Colonic mucosa (tissue), 4 donors: ENCODE measurements at regions not wholly inside any gene's neighbourhood (a gene's known extent, or its start where the extent isn't known, plus 50 kb on each side); places are given as distances from the start of the nearest gene placed in this dataset.
"Not testable (repeated sequence)": the region's sequence is repeated elsewhere in the genome, so short reads cannot be mapped to it uniquely, and the experiment has no call there.

Experiments
- DNase-seq: peaks from one replicate; pipeline ENCODE4 v3.0.0-alpha.2; 2020
- H3K27ac ChIP-seq: fragments of 200-600 bp; one replicate; pipeline ENCODE4 v1.8.0; 2021
- H3K27me3 ChIP-seq: fragments of 200-600 bp; one replicate; pipeline ENCODE4 v1.8.0; 2021
- H3K36me3 ChIP-seq: fragments of 200-600 bp; one replicate; pipeline ENCODE4 v1.8.0; 2021
- H3K4me1 ChIP-seq: fragments of 200-600 bp; one replicate; pipeline ENCODE4 v1.8.0; 2021; ENCODE audit warnings: mild to moderate bottlenecking
- H3K4me3 ChIP-seq: fragments of 200-600 bp; one replicate; pipeline ENCODE4 v1.8.0; 2021
- H3K9ac ChIP-seq, 2 donors: one replicate each; pipeline ENCODE4 v1.7.0; 2013; ENCODE audit warnings: control low read depth in 2 of 2, low read depth in 2 of 2, low read length in 2 of 2
- H3K9me3 ChIP-seq: fragments of 200-600 bp; one replicate; pipeline ENCODE4 v1.8.0; 2021
- intact Hi-C: fragments of 100-400 bp; cut with DNase I; formaldehyde crosslinking; loops from one replicate; pipeline ENCODE4 v1.14.1; 2022
- TF ChIP-seq, protein P1 (sequence below): fragments of 200-600 bp; IDR thresholded peaks from one replicate; pipeline ENCODE4 v1.8.0; 2022; ENCODE audit warnings: antibody characterized with exemption, mild to moderate bottlenecking
- donor health status: healthy.
- donor health status: DM: no; HTN: no; CAD: no.
- donor health status: DM: no; HTN: no; CAD: no.

DNA sequence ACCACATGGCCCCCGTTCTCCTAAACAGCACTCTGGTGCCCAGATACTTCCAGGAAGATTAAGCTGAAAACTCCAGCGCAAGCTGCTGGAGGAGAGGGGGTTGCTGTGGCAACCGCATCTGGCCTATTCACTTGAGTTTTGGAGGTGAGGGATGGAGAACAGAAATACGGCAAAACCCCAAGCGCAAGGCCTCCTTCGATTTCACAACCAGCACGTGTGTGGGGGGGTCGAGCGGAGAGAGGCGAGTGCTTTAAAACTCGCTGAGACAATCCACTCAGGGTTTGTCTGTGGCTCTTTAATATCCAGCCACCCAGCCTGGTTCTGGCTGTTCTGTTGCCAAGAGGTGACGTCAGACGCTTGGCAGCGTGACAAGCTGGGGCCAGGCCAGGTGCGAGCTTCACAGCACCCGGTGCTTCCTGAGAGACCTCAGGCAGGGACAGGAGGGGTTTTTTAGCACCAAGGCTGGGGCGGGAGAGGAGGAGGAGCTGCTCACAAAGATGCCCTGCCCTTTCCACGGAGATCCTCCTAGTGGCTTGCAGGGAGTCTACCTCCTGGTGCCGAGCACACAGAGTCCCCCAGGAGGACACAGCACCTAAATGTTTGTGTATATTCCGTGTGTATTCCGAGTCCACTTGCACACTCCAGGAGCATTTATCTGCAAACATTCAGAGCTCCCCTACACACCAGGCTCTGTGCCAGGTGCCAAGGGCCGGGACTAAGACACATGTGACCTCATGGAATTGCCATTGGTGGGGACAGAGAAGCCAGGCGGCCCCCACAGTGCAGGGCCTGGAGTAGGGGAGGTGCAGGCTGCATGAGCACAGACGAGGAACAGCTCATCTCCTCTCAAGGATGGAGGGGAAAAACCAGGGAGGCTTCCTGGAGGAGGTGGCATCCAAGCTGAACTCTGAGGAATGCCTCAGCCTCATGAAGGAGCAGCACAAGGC lies 194.6 kb downstream of the OLFM1 start:
- TF ChIP-seq, protein P1, sequence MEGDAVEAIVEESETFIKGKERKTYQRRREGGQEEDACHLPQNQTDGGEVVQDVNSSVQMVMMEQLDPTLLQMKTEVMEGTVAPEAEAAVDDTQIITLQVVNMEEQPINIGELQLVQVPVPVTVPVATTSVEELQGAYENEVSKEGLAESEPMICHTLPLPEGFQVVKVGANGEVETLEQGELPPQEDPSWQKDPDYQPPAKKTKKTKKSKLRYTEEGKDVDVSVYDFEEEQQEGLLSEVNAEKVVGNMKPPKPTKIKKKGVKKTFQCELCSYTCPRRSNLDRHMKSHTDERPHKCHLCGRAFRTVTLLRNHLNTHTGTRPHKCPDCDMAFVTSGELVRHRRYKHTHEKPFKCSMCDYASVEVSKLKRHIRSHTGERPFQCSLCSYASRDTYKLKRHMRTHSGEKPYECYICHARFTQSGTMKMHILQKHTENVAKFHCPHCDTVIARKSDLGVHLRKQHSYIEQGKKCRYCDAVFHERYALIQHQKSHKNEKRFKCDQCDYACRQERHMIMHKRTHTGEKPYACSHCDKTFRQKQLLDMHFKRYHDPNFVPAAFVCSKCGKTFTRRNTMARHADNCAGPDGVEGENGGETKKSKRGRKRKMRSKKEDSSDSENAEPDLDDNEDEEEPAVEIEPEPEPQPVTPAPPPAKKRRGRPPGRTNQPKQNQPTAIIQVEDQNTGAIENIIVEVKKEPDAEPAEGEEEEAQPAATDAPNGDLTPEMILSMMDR = no peak
- DNase-seq = peak; percentile 82
- Histone ChIP-seq H3K4me1 (no peaks in the 10 kb centered on the region), H3K9me3 (no peaks in the 10 kb centered on the region), H3K4me3 (no peak overlapping the region), H3K27me3 (no peaks in the 10 kb centered on the region), H3K27ac (no peak overlapping the region), H3K9ac (no peak overlapping the region), H3K36me3 (no peaks in the 10 kb centered on the region)
- intact Hi-C loops = no loop called here

DNA sequence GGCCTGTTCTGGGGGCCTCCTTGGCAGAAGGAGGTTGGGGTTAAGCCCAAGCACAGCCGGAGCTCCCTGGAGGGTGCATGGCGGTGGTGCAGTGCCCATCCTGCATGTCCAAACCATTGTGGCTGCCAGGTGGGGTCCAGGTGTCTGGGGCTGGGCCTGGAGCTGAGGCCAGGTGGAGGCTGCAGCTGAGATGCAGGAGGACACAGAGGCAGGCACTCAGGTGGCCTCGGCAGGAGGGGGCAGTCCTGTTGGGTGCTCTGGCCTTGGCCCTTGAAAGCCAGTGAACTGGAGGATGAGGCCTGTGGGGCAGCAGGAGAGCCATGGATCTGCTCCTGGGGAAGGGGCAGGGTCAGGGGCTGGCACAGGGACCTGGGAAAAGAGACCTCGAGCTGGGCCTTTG lies 195.3 kb downstream of the OLFM1 start:
- TF ChIP-seq, protein P1 = no peak
- no peak for DNase-seq
- H3K4me3 ChIP-seq = no peak overlapping the region

DNA sequence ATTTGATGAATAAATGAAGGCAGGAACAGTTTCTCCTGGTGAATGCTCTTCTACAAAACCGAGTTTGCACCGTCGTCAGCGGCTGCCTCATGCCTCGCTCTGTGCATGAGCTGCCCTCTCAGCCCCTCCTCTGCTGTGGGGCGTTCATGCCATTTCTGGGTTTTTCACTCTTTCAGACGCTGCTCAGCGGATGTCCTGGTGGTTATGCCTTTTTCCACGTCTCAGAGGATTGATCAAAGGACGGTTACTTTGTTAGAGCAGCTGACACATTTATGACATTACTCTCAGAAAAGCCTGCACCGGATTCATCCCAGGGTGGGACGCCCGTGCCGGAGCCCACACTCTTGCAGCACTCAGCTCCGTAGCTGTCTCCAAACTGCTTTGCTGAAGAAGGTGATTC lies 195.9 kb upstream of the PPP1R26 start:
- Histone ChIP-seq H3K27ac (no peak overlapping the region), H3K9ac (no peak overlapping the region), H3K4me1 (no peaks in the 10 kb centered on the region), H3K4me3 (no peak overlapping the region), H3K36me3 (no peaks in the 10 kb centered on the region), H3K9me3 (no peaks in the 10 kb centered on the region), H3K27me3 (no peaks in the 10 kb centered on the region)
- intact Hi-C loops = no loop called here
- DNase-seq = no peak
- TF ChIP-seq, protein P1 = no peak

More for the DNA sequence above, 195.3 kb downstream of the OLFM1 start:
- no peaks in the 10 kb centered on the region for H3K27me3 ChIP-seq
- no peak overlapping the region for H3K9ac ChIP-seq
- intact Hi-C loops = no loop called here
- H3K9me3 ChIP-seq = no peaks in the 10 kb centered on the region
- H3K36me3 ChIP-seq = no peaks in the 10 kb centered on the region
- H3K27ac ChIP-seq = no peak overlapping the region
- no peaks in the 10 kb centered on the region for H3K4me1 ChIP-seq

DNA sequence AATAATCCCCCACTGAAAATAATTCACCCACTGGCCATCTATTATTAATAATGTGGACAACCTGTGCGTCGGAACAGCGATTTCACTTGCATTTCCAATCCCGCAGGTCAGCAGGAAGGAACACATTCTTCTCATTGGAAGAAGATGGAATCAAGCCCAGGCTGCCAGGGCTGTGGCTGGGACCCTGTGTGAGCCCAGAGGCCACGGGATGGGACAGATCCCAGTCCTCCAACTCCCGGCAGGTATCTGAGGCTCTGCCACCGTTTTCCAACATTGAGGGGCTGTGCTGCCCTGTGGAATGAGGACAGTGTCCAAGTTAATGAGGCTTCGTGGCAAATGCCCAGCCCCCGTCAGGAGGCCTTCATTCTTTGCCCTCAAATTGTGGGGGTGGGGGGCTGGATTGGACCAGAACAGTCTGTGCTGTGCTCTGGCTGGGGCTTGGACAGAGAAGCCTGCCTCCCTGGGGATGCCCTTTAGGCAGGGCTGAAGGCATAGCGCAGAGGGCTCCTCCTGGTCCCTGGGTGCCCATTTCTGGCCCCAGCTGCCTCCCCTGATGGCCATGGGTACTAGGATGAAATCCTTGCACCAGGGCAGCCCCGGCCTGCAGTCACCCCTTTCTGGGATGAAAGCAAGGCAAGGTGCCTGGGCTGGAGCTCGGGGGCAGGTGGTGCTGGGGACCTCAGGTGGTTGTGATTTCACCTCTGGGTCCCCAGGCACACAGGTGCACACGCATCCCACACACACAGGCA lies 195.0 kb upstream of the PPP1R26 start:
- intact Hi-C loops = no loop called here
- H3K27me3 ChIP-seq = no peaks in the 10 kb centered on the region
- no peak for DNase-seq
- no peak overlapping the region for H3K4me3 ChIP-seq
- no peaks in the 10 kb centered on the region for H3K36me3 ChIP-seq
- no peaks in the 10 kb centered on the region for H3K4me1 ChIP-seq
- TF ChIP-seq, protein P1 = no peak
- no peaks in the 10 kb centered on the region for H3K9me3 ChIP-seq
- no peak overlapping the region for H3K27ac ChIP-seq
- no peak overlapping the region for H3K9ac ChIP-seq

DNA sequence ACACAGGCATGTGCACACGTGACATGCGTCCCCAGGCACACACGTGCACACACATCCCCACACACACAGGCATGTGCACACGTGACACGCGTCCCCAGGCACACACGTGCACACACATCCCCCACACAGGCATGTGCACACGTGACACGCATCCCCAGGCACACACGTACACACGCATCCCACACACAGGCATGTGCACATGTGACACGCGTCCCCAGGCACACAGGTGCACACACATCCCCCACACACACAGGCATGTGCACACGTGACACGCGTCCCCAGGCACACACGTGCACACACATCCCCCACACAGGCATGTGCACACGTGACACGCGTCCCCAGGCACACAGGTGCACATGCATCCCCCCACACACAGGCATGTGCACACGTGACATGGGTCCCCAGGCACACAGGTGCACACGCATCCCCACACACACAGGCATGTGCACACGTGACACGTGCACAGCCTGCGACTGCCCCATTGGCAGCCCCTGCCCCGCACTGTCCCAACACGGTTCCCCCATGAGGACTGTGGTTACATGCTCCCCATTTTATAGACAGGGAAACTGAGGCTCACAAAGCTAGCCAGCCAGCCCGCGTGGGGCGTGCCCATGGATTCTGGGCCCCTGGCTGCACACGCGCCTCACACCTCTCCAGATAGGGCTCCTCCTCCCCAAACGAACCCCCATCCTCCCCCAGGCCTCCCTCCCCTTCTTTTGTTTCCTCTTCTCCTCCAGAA lies 193.2 kb upstream of the PPP1R26 start:
- H3K4me3 ChIP-seq, intact Hi-C loops, H3K27me3 ChIP-seq, H3K36me3 ChIP-seq, DNase-seq, H3K9ac ChIP-seq, H3K27ac ChIP-seq, H3K9me3 ChIP-seq, H3K4me1 ChIP-seq: not testable (repeated sequence)
